ENCODE measurements at regions not wholly inside any gene's neighbourhood (a gene's known extent, or its start where the extent isn't known, plus 50 kb on each side); places are given as distances from the start of the nearest gene placed in this dataset.
"Not testable (repeated sequence)": the region's sequence is repeated elsewhere in the genome, so short reads cannot be mapped to it uniquely, and the experiment has no call there.

GRCh38 chr13:76703621-76704288 lies 182.4 kb downstream of the KCTD12 start:
- DNase-seq, result no peak

GRCh38 chr13:76703216-76703615 lies 183.0 kb downstream of the KCTD12 start:
- DNase-seq, result no peak

GRCh38 chr13:76697288-76697687 lies 188.9 kb downstream of the KCTD12 start:
- DNase-seq, result no peak

GRCh38 chr13:76696370-76696769 lies 189.8 kb downstream of the KCTD12 start:
- DNase-seq, result no peak

- DNase-seq, result no peak
Measured at GRCh38 chr13:76693086-76693485, 193.1 kb downstream of the KCTD12 start.

- DNase-seq, result no peak
Measured at GRCh38 chr13:76692346-76692745, 193.9 kb downstream of the KCTD12 start.

- no peak for DNase-seq
Measured at GRCh38 chr13:76690611-76691010, 195.6 kb downstream of the KCTD12 start.

- no peak for DNase-seq
Measured at GRCh38 chr13:76687467-76687866, 198.7 kb downstream of the KCTD12 start.

- no peak for DNase-seq
Measured at GRCh38 chr13:76685938-76686337, 200.3 kb downstream of the KCTD12 start.

- no peak for DNase-seq
Measured at GRCh38 chr13:76684336-76684735, 201.9 kb downstream of the KCTD12 start.

- no peak for DNase-seq
Measured at GRCh38 chr13:76683854-76684253, 202.4 kb downstream of the KCTD12 start.

GRCh38 chr13:76683168-76683567 lies 203.0 kb downstream of the KCTD12 start:
- DNase-seq, result no peak

GRCh38 chr13:76680112-76680511 lies 206.1 kb downstream of the KCTD12 start:
- DNase-seq, result no peak

GRCh38 chr13:76677043-76677442 lies 209.2 kb downstream of the KCTD12 start:
- DNase-seq, result no peak

GRCh38 chr13:76672420-76672819 lies 213.8 kb downstream of the KCTD12 start:
- DNase-seq, result no peak

- DNase-seq, result no peak
Measured at GRCh38 chr13:76668716-76669115, 217.5 kb downstream of the KCTD12 start.

- DNase-seq, result no peak
Measured at GRCh38 chr13:76668141-76668540, 218.1 kb downstream of the KCTD12 start.

- DNase-seq, result no peak
Measured at GRCh38 chr13:76667551-76667950, 218.7 kb downstream of the KCTD12 start.

GRCh38 chr13:76663592-76664335 lies 222.4 kb downstream of the KCTD12 start:
- no peak for DNase-seq

GRCh38 chr13:76659074-76659473 lies 227.1 kb downstream of the KCTD12 start:
- DNase-seq, result not testable (repeated sequence)

- no peak for DNase-seq
Measured at GRCh38 chr13:76656500-76656899, 229.7 kb downstream of the KCTD12 start.

- no peak for DNase-seq
Measured at GRCh38 chr13:76656056-76656455, 230.1 kb downstream of the KCTD12 start.

- no peak for DNase-seq
Measured at GRCh38 chr13:76654263-76654662, 231.9 kb downstream of the KCTD12 start.

GRCh38 chr13:76651286-76651685 lies 234.9 kb downstream of the KCTD12 start:
- DNase-seq, result no peak

- DNase-seq, result no peak
Measured at GRCh38 chr13:76647550-76647949, 238.7 kb downstream of the KCTD12 start.

Data from activated CD4-positive, CD25-positive, alpha-beta regulatory T cell treated with anti-CD3 and anti-CD28 coated beads, Interleukin-2, amount 50 U/mL, for 72 hours (primary cell).